H1 (cell line): ENCODE measurements at regions not wholly inside any gene's neighbourhood (a gene's known extent, or its start where the extent isn't known, plus 50 kb on each side); places are given as distances from the start of the nearest gene placed in this dataset.

Experiments
- CTCF ChIA-PET: fragments of 300-600 bp; sonication (Branson Sonifier 250); formaldehyde crosslinking; loops from one replicate; lab custom pipeline; 2021; ENCODE audit not compliant: partially characterized antibody; lab: Charles Lee
- POLR2A ChIA-PET: fragments of 300-600 bp; sonication (Branson Sonifier 250); formaldehyde crosslinking; loops from one replicate; lab custom pipeline; 2021; ENCODE audit warnings: inconsistent platforms; ENCODE audit not compliant: partially characterized antibody; lab: Charles Lee
- DNase-seq, 2 experiments: peaks; one replicate each; pipeline versions ENCODE4 v3.0.0 to v3.0.0-alpha.2; 2010 to 2022; ENCODE audit warnings: low spot score in 2 of 2, low read depth in 1 of 2, mixed read lengths in 1 of 2
- FAIRE-seq: peaks from 2 replicates; lab custom pipeline; 2011; peaks lifted over from hg19 to GRCh38; lab: Jason Lieb, UNC
- H2AFZ ChIP-seq: 2 replicates; pipeline ENCODE4 v1.8.1; 2012; ENCODE audit warnings: low read length, inconsistent platforms
- H2AK5ac ChIP-seq: 2 replicates; pipeline ENCODE4 v1.6.1; 2013; ENCODE audit warnings: low read depth, low read length
- H2BK120ac ChIP-seq: replicated peaks from 2 replicates; pipeline ENCODE3; 2013; ENCODE audit warnings: low read depth, low read length, inconsistent platforms
- H2BK12ac ChIP-seq: 2 replicates; pipeline ENCODE4 v1.6.1; 2013; ENCODE audit warnings: low read depth, low read length
- H2BK15ac ChIP-seq: 2 replicates; pipeline ENCODE4 v1.6.1; 2013; ENCODE audit warnings: low read length
- H2BK20ac ChIP-seq: 2 replicates; pipeline ENCODE4 v1.6.1; 2013; ENCODE audit warnings: low read length
- H2BK5ac ChIP-seq: 2 replicates; pipeline ENCODE4 v1.6.1; 2013; ENCODE audit warnings: low read depth, low read length
- H3K14ac ChIP-seq: 2 replicates; pipeline ENCODE4 v1.6.1; 2013; ENCODE audit warnings: inconsistent platforms; ENCODE audit not compliant: insufficient read length
- H3K18ac ChIP-seq: 2 replicates; pipeline ENCODE4 v1.6.1; 2013; ENCODE audit warnings: low read length; ENCODE audit errors: extremely low read depth
- H3K23ac ChIP-seq: 2 replicates; pipeline ENCODE4 v1.6.1; 2013; ENCODE audit warnings: inconsistent platforms; ENCODE audit not compliant: insufficient read length
- H3K23me2 ChIP-seq: 2 replicates; pipeline ENCODE4 v1.6.1; 2013; ENCODE audit warnings: low read depth, low read length
- H3K27ac ChIP-seq: 2 replicates; pipeline ENCODE4 v1.6.1; 2011; ENCODE audit warnings: low read depth, low read length, inconsistent platforms
- H3K27me3 ChIP-seq, 4 experiments: replicated peaks in 1 of 4; 1 replicate in 1 of 4; 2 replicates in 3 of 4; pipeline versions ENCODE4 v1.6.1 to v1.8.1; 2011 to 2013; ENCODE audit warnings: low read length in 3 of 4, mild to moderate bottlenecking in 3 of 4, inconsistent platforms in 2 of 4, mixed read lengths in 2 of 4, moderate library complexity in 1 of 4; ENCODE audit not compliant: control insufficient read depth in 3 of 4, insufficient read depth in 3 of 4; ENCODE audit errors: extremely low read depth in 1 of 4
- H3K36me3 ChIP-seq, 4 experiments: 2 replicates each; pipeline versions ENCODE4 v1.6.1 to v1.8.1; 2011 to 2013; ENCODE audit warnings: mild to moderate bottlenecking in 4 of 4, low read length in 3 of 4, moderate library complexity in 2 of 4, control low read depth in 1 of 4, inconsistent platforms in 1 of 4; ENCODE audit not compliant: insufficient read depth in 4 of 4, control insufficient read depth in 2 of 4
- H3K4ac ChIP-seq: replicated peaks from 2 replicates; pipeline ENCODE3; 2013; ENCODE audit warnings: low read length, low read depth, mixed read lengths, inconsistent platforms; ENCODE audit not compliant: insufficient read length
- H3K4me1 ChIP-seq, 4 experiments: replicated peaks in 1 of 4; 1 replicate in 1 of 4; 2 replicates in 3 of 4; pipeline versions ENCODE4 v1.6.1 to v1.8.1; 2011 to 2013; ENCODE audit warnings: low read length in 3 of 4, inconsistent platforms in 2 of 4, mixed read lengths in 1 of 4; ENCODE audit not compliant: insufficient read depth in 4 of 4, control insufficient read depth in 3 of 4
- H3K4me2 ChIP-seq, 2 experiments: 2 replicates each; pipeline versions ENCODE4 v1.6.1 to v1.8.1; 2011 to 2013; ENCODE audit warnings: low read depth in 2 of 2, low read length in 2 of 2, control low read depth in 1 of 2, inconsistent platforms in 1 of 2, mild to moderate bottlenecking in 1 of 2; ENCODE audit not compliant: insufficient read depth in 1 of 2
- H3K4me3 ChIP-seq, 4 experiments: fragments of 200-600, 300-600 bp in 1 of 4; sonication (generic), shearing (Covaris generic), sonication (Bioruptor Twin) in 1 of 4; 2 replicates each; pipeline versions ENCODE4 v1.5.1 to v1.8.1; 2011 to 2016; ENCODE audit warnings: low read length in 4 of 4, low read depth in 3 of 4, control low read depth in 2 of 4, inconsistent platforms in 2 of 4, mild to moderate bottlenecking in 2 of 4, mixed read lengths in 1 of 4, moderate library complexity in 1 of 4; ENCODE audit not compliant: insufficient read depth in 2 of 4; ENCODE audit errors: extremely low read depth in 1 of 4
- H3K56ac ChIP-seq: replicated peaks from 2 replicates; pipeline ENCODE3; 2013; ENCODE audit warnings: low read depth, mild to moderate bottlenecking, mixed read lengths, low read length, inconsistent platforms; ENCODE audit not compliant: insufficient read length
- H3K79me1 ChIP-seq: 2 replicates; pipeline ENCODE4 v1.6.1; 2013; ENCODE audit warnings: low read depth, low read length, control low read depth
- H3K79me2 ChIP-seq, 2 experiments: 2 replicates each; pipeline versions ENCODE4 v1.6.1 to v1.8.1; 2012 to 2013; ENCODE audit warnings: low read length in 2 of 2, mild to moderate bottlenecking in 2 of 2, inconsistent platforms in 1 of 2; ENCODE audit not compliant: insufficient read depth in 2 of 2, control insufficient read depth in 1 of 2
- H3K9ac ChIP-seq, 4 experiments: replicated peaks in 1 of 4; 1 replicate in 1 of 4; 2 replicates in 3 of 4; pipeline versions ENCODE4 v1.6.1 to v1.8.1; 2011 to 2013; ENCODE audit warnings: low read depth in 3 of 4, low read length in 3 of 4, control low read depth in 2 of 4, mild to moderate bottlenecking in 2 of 4, moderate library complexity in 2 of 4, inconsistent platforms in 1 of 4; ENCODE audit errors: extremely low read depth in 1 of 4
- H3K9me3 ChIP-seq, 2 experiments: 2 replicates each; pipeline versions ENCODE4 v1.6.1 to v1.8.1; 2012 to 2013; ENCODE audit warnings: mild to moderate bottlenecking in 2 of 2, moderate library complexity in 2 of 2, control low read depth in 1 of 2, inconsistent platforms in 1 of 2, low read depth in 1 of 2, low read length in 1 of 2, mixed read lengths in 1 of 2; ENCODE audit not compliant: insufficient read depth in 2 of 2
- H4K20me1 ChIP-seq, 2 experiments: replicated peaks in 1 of 2; 2 replicates each; pipeline versions ENCODE3 to v1.8.1; 2011 to 2013; ENCODE audit warnings: inconsistent platforms in 2 of 2, low read length in 2 of 2, mild to moderate bottlenecking in 1 of 2; ENCODE audit not compliant: insufficient read depth in 2 of 2, control insufficient read depth in 1 of 2
- H4K5ac ChIP-seq: 2 replicates; pipeline ENCODE4 v1.6.1; 2013; ENCODE audit warnings: low read length, low read depth, mixed read lengths, inconsistent platforms; ENCODE audit not compliant: insufficient read length
- H4K8ac ChIP-seq: 2 replicates; pipeline ENCODE4 v1.8.0; 2013; ENCODE audit warnings: mild to moderate bottlenecking, moderate library complexity, low read length, inconsistent platforms; ENCODE audit not compliant: insufficient read depth; ENCODE audit errors: extremely low read depth
- H4K91ac ChIP-seq: replicated peaks from 2 replicates; pipeline ENCODE3; 2013; ENCODE audit warnings: low read length, mixed read lengths, inconsistent platforms; ENCODE audit not compliant: insufficient read length
- BCL11A ChIP-seq, 2 experiments: IDR thresholded peaks; one replicate each; pipeline ENCODE4 v1.6.1; 2011; ENCODE audit warnings: low read depth in 2 of 2, low read length in 2 of 2, mild to moderate bottlenecking in 2 of 2
- KDM4A ChIP-seq: IDR thresholded peaks from one replicate; pipeline ENCODE4 v1.7.1; 2012; ENCODE audit warnings: low read depth, mild to moderate bottlenecking, moderate library complexity, low read length, inconsistent platforms; ENCODE audit not compliant: severe bottlenecking
- SIRT6 ChIP-seq: IDR thresholded peaks from one replicate; pipeline ENCODE4 v1.7.1; 2012; ENCODE audit warnings: low read length, inconsistent platforms
- SP1 ChIP-seq: IDR thresholded peaks from 2 replicates; pipeline ENCODE4 v1.6.1; 2011; ENCODE audit warnings: low read depth, low read length
- SP2 ChIP-seq: IDR thresholded peaks from 2 replicates; pipeline ENCODE4 v1.6.1; 2012; ENCODE audit warnings: mild to moderate bottlenecking, low read length, inconsistent platforms
- SRF ChIP-seq: IDR thresholded peaks from 2 replicates; pipeline ENCODE4 v1.6.1; 2011; ENCODE audit warnings: mild to moderate bottlenecking, low read depth, low read length, moderate library complexity
- YY1 ChIP-seq: IDR thresholded peaks from 2 replicates; pipeline ENCODE4 v1.6.1; 2011; ENCODE audit warnings: low read depth, mild to moderate bottlenecking, low read length
- WGBS, 2 experiments: shearing (Covaris generic) in 1 of 2; methylation state at CpG; one replicate each; pipeline versions ENCODE4 v1.1.6 to v1.1.7; 2013 to 2015; ENCODE audit warnings: low lambda C conversion rate in 2 of 2, mixed read lengths in 2 of 2, inconsistent platforms in 1 of 2, low coverage in 1 of 2, missing lambda C conversion rate in 1 of 2; ENCODE audit not compliant: insufficient replicate concordance in 2 of 2, insufficient coverage in 1 of 2, insufficient read length in 1 of 2; ENCODE audit errors: extremely low coverage in 1 of 2, missing lambda C conversion rate in 1 of 2; 5-methylcytosine and 5-hydroxymethylcytosine counted together

- FAIRE-seq, result no peak
- Histone ChIP-seq H3K9ac (no peak overlapping the region), H2AK5ac (no peak overlapping the region), H3K23ac (no peak overlapping the region), H3K56ac (no peak overlapping the region), H3K23me2 (no peaks in the 10 kb centered on the region), H3K9me3 (no peaks in the 10 kb centered on the region), H3K79me2 (no peaks in the 10 kb centered on the region), H3K4ac (no peak overlapping the region), H4K8ac (no peak overlapping the region), H4K5ac (no peak overlapping the region), H3K4me2 (no peak overlapping the region), H3K36me3 (no peaks in the 10 kb centered on the region), H3K4me3 (no peak overlapping the region), H3K79me1 (no peaks in the 10 kb centered on the region), H2BK120ac (no peak overlapping the region), H3K27ac (no peak overlapping the region), H3K27me3 (no peaks in the 10 kb centered on the region), H2BK20ac (no peak overlapping the region), H2BK15ac (no peak overlapping the region), H3K18ac (no peak overlapping the region), H3K4me1 (peaks cover 0 to 6% (median 6%) of the 10 kb centered on the region in 4 experiments; a peak in 6 of 7 replicates), H2AFZ (0 out of 2 replicates have a peak overlapping the region, but pooled peaks have one; percentile 9), H2BK5ac (no peak overlapping the region), H2BK12ac (no peak overlapping the region), H4K20me1 (no peaks in the 10 kb centered on the region), H4K91ac (no peak overlapping the region), H3K14ac (no peak overlapping the region)
- CTCF ChIA-PET, result interaction anchor here (0.7 kb wide), 1 partner anchor 10 kb away, joined by 5 read pairs; no protein-coding TSS in a partner anchor
- POLR2A ChIA-PET, result interaction anchor here (0.6 to 0.9 kb wide), 2 partner anchors 10 to 25 kb away, joined by 3 to 5 read pairs; no protein-coding TSS in a partner anchor
- WGBS, 2 experiments, result 83% methylated on average over 3 of the region's 3 CpGs; no CpG with 5 or more reads in 1 of the 2 experiments
- TF ChIP-seq BCL11A (IDR thresholded peaks at IDR 0.05; ENCODE audit: low read depth in 2 of 2, low read length in 2 of 2) (no peak), KDM4A (no peak), SP1 (no peak), SRF (no peak), SIRT6 (no peak), SP2 (no peak), YY1 (no peak)
- DNase-seq, result no peak
Measured at GRCh38 chr4:181431661-181432060, 811.5 kb upstream of the TENM3 start.
